ENCODE measurements at regions not wholly inside any gene's neighbourhood (a gene's known extent, or its start where the extent isn't known, plus 50 kb on each side); places are given as distances from the start of the nearest gene placed in this dataset.

DNA sequence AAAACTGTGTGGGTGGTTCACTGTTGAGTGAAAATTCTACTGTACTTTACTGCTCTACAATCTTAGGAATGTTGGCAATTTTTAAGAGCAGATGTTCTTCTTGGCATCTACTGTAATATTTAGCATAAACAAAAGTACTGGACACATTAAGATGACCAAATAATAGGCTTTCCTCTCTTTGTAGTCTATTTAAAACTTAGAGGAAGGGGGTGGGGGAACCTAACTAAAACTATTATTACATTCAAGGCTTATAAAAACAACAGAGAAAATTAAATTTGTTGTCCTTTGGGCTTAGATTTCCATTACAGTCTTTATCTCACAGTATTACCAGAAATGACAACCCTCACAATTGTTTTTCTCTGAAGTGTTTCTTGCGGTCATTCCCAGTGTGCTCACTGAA lies 181.2 kb downstream of the PLPPR4 start:
- in situ Hi-C loops (cut with MboI) = no loop called here
- 0 out of 2 replicates have a peak overlapping the region, but pooled peaks have one; percentile 30 for H3K4me3 ChIP-seq
- H4K20me1 ChIP-seq (ENCODE audit: insufficient read depth) = no peaks in the 10 kb centered on the region
- H3K4me2 ChIP-seq (ENCODE audit: unreplicated experiment) = peak overlapping the region; percentile 55
- TF ChIP-seq EZH2phosphoT487 (IDR thresholded peaks at IDR 0.05; ENCODE audit: insufficient read depth, low read depth) (no peak), EZH2 (IDR thresholded peaks at IDR 0.05; ENCODE audit: insufficient read depth, poor library complexity, severe bottlenecking) (no peak)
- H3K9ac ChIP-seq = no peak overlapping the region
- H3F3A ChIP-seq (ENCODE audit: insufficient read depth) = peaks cover 25% of the 10 kb centered on the region
- H3K79me2 ChIP-seq (ENCODE audit: insufficient read depth) = no peaks in the 10 kb centered on the region
- peak overlapping the region; percentile 28; the same call in 1 of the 2 replicates for H3K27ac ChIP-seq
- 86 to 93% methylated on average over 1 of the region's 1 CpG for WGBS, 2 experiments (ENCODE audit: low coverage in 1 of 2, low lambda C conversion rate in 2 of 2, missing lambda C conversion rate in 2 of 2)
- H3K4me1 ChIP-seq (ENCODE audit: insufficient read depth) = peaks cover 38% of the 10 kb centered on the region
- no peak overlapping the region for H2AFZ ChIP-seq
- no peaks in the 10 kb centered on the region for H3K9me2 ChIP-seq (ENCODE audit: insufficient read depth)
- H3K9me3 ChIP-seq (ENCODE audit: low read depth) = no peaks in the 10 kb centered on the region
- H3K27me3 ChIP-seq (replicated peaks; ENCODE audit: insufficient read depth) = no peaks in the 10 kb centered on the region
- H3K36me3 ChIP-seq (ENCODE audit: low read depth) = no peaks in the 10 kb centered on the region
- DNase-seq = peak; percentile 76

DNA sequence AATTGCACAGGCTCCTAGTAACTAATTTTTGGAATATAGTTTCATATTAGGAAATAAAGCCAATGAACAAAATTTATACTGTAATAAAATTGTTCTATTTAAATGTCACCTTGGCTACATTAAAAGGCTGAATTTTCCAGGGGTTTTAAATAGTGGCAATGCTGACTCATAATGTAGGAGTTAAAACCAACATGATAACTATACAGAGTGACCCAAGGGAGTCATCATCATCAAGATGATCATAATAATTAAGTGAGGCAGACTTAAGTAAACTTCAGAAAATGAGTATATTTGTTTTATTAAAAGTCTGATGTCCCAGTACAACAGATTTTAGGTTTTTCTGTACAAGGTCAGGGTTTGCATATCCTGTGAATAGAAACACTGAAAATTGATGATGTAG lies 183.4 kb downstream of the PLPPR4 start:
- in situ Hi-C loops (cut with MboI) = no loop called here

DNA sequence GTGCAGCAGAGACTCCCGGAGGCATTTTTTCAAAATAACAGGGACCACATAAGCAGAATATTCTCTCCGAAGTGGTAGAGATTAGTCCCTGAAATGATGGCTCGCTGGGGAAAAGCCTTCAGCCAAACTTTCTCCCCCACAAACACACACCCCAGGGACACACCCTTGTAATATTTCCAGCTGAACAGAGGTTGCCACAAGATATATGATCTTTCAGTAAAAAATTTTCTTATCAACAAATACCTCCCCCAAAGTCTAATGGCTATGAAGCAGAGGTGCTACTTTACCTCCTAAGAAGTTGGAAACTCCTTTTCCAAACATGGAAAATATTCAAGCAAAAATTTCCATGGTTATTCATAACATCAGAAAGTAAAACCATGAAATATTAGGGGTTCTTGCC lies 190.2 kb upstream of the PALMD start:
- no peak overlapping the region for H3K27ac ChIP-seq
- no peak for DNase-seq
- in situ Hi-C loops (cut with MboI) = no loop called here

More for the DNA sequence above, 183.4 kb downstream of the PLPPR4 start:
- H3K27ac ChIP-seq = no peak overlapping the region
- DNase-seq = peak; percentile 51
- no peaks in the 10 kb centered on the region for H3K9me3 ChIP-seq (ENCODE audit: low read depth)
- TF ChIP-seq EZH2phosphoT487 (IDR thresholded peaks at IDR 0.05; ENCODE audit: insufficient read depth, low read depth) = no peak
- no peak for TF ChIP-seq EZH2 (IDR thresholded peaks at IDR 0.05; ENCODE audit: insufficient read depth, poor library complexity, severe bottlenecking)
- H3K4me2 ChIP-seq (ENCODE audit: unreplicated experiment) = no peak overlapping the region
- no peaks in the 10 kb centered on the region for H4K20me1 ChIP-seq (ENCODE audit: insufficient read depth)
- H3K4me1 ChIP-seq (ENCODE audit: insufficient read depth) = peaks cover 24% of the 10 kb centered on the region
- H3K4me3 ChIP-seq = no peak overlapping the region
- peaks cover 22% of the 10 kb centered on the region for H3F3A ChIP-seq (ENCODE audit: insufficient read depth)
- no peaks in the 10 kb centered on the region for H3K36me3 ChIP-seq (ENCODE audit: low read depth)
- H3K9me2 ChIP-seq (ENCODE audit: insufficient read depth) = no peaks in the 10 kb centered on the region
- H2AFZ ChIP-seq = no peak overlapping the region
- no peaks in the 10 kb centered on the region for H3K79me2 ChIP-seq (ENCODE audit: insufficient read depth)
- no peak overlapping the region for H3K9ac ChIP-seq
- H3K27me3 ChIP-seq (replicated peaks; ENCODE audit: insufficient read depth) = no peaks in the 10 kb centered on the region

DNA sequence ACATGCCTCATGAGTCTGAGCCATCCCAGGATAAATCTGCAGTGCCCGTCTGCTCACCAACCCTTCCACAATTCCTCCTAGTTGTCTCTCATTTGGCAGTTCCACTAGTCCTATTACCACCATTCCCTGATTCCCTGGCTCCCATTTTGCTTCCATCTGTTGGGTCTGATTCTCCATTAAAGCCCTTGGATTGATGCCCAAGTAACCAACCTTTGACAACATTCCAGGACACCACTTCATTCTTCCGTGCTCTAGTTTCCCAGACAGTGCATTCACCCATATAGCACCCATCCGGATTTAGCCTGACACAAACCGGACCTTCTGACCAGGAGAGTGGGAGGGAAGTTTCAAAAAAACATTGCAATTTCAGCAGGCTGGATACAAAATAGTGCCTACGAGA lies 189.4 kb upstream of the PALMD start:
- H3K4me3 ChIP-seq = no peak overlapping the region
- DNase-seq = no peak
- peak overlapping the region; percentile 91 for H3K27ac ChIP-seq
- 81 to 85% methylated on average over 5 of the region's 5 CpGs for WGBS, 2 experiments (ENCODE audit: low coverage in 1 of 2, low lambda C conversion rate in 2 of 2, missing lambda C conversion rate in 2 of 2)
- no peaks in the 10 kb centered on the region for H3K9me3 ChIP-seq (ENCODE audit: low read depth)
- H3K36me3 ChIP-seq (ENCODE audit: low read depth) = no peaks in the 10 kb centered on the region
- no peak overlapping the region for H2AFZ ChIP-seq
- H3K79me2 ChIP-seq (ENCODE audit: insufficient read depth) = no peaks in the 10 kb centered on the region
- H4K20me1 ChIP-seq (ENCODE audit: insufficient read depth) = no peaks in the 10 kb centered on the region
- TF ChIP-seq EZH2phosphoT487 (IDR thresholded peaks at IDR 0.05; ENCODE audit: insufficient read depth, low read depth) = no peak
- no peak for TF ChIP-seq EZH2 (IDR thresholded peaks at IDR 0.05; ENCODE audit: insufficient read depth, poor library complexity, severe bottlenecking)
- H3K9ac ChIP-seq = peak overlapping the region; percentile 58
- H3K9me2 ChIP-seq (ENCODE audit: insufficient read depth) = 0 out of 2 replicates have a peak, but pooled peaks cover 4% of the 10 kb centered on the region
- peaks cover 34% of the 10 kb centered on the region for H3F3A ChIP-seq (ENCODE audit: insufficient read depth)
- H3K27me3 ChIP-seq (replicated peaks; ENCODE audit: insufficient read depth) = no peaks in the 10 kb centered on the region
- peak overlapping the region; percentile 61 for H3K4me2 ChIP-seq (ENCODE audit: unreplicated experiment)
- peaks cover 16% of the 10 kb centered on the region for H3K4me1 ChIP-seq (ENCODE audit: insufficient read depth)
- in situ Hi-C loops (cut with MboI) = no loop called here

More for the DNA sequence above, 190.2 kb upstream of the PALMD start:
- TF ChIP-seq EZH2 (IDR thresholded peaks at IDR 0.05; ENCODE audit: insufficient read depth, poor library complexity, severe bottlenecking) (no peak), EZH2phosphoT487 (IDR thresholded peaks at IDR 0.05; ENCODE audit: insufficient read depth, low read depth) (no peak)
- H3K4me1 ChIP-seq (ENCODE audit: insufficient read depth) = peaks cover 16% of the 10 kb centered on the region
- no peak overlapping the region for H2AFZ ChIP-seq
- H3K9ac ChIP-seq = no peak overlapping the region
- no peak overlapping the region for H3K4me2 ChIP-seq (ENCODE audit: unreplicated experiment)
- no peaks in the 10 kb centered on the region for H3K79me2 ChIP-seq (ENCODE audit: insufficient read depth)
- 80 to 82% methylated on average over 2 to 3 of the region's 3 CpGs for WGBS, 2 experiments (ENCODE audit: low coverage in 1 of 2, low lambda C conversion rate in 2 of 2, missing lambda C conversion rate in 2 of 2)
- no peaks in the 10 kb centered on the region for H3K9me3 ChIP-seq (ENCODE audit: low read depth)
- H3K9me2 ChIP-seq (ENCODE audit: insufficient read depth) = 0 out of 2 replicates have a peak, but pooled peaks cover 4% of the 10 kb centered on the region
- H3K36me3 ChIP-seq (ENCODE audit: low read depth) = no peaks in the 10 kb centered on the region
- H3K27me3 ChIP-seq (replicated peaks; ENCODE audit: insufficient read depth) = no peaks in the 10 kb centered on the region
- no peak overlapping the region for H3K4me3 ChIP-seq
- peaks cover 34% of the 10 kb centered on the region for H3F3A ChIP-seq (ENCODE audit: insufficient read depth)
- H4K20me1 ChIP-seq (ENCODE audit: insufficient read depth) = no peaks in the 10 kb centered on the region

All from GM23248 (cell line).